K562 (cell line): ENCODE measurements at regions not wholly inside any gene's neighbourhood (a gene's known extent, or its start where the extent isn't known, plus 50 kb on each side); places are given as distances from the start of the nearest gene placed in this dataset.

Experiments
- ARNT ChIP-seq, 2 experiments: fragments of 450-650 bp; IDR thresholded peaks; 2 replicates each; pipeline ENCODE4 v1.6.1; 2016; ENCODE audit warnings: mild to moderate bottlenecking in 1 of 2
- BACH1 ChIP-seq: fragments of 200-800 bp; sonication (Bioruptor generic); IDR thresholded peaks from 2 replicates; pipeline ENCODE4 v1.6.1; 2016; ENCODE audit warnings: missing genetic modification characterization, missing compliant biosample characterization
- BRD9 ChIP-seq: fragments of 450-650 bp; IDR thresholded peaks from 2 replicates; pipeline ENCODE4 v1.6.1; 2018; ENCODE audit warnings: low read depth; ENCODE audit not compliant: partially characterized antibody
- CREB1 ChIP-seq, 2 experiments: sonication (generic) in 1 of 2; formaldehyde crosslinking in 1 of 2; IDR thresholded peaks; 2 replicates each; pipeline versions ENCODE4 v1.6.1 to v1.8.0; 2012 to 2022; ENCODE audit warnings: inconsistent platforms in 1 of 2, mild to moderate bottlenecking in 1 of 2, missing genetic modification reagents in 1 of 2, moderate library complexity in 1 of 2
- DNMT1 ChIP-seq: fragments of 450-650 bp; IDR thresholded peaks from 2 replicates; pipeline ENCODE4 v1.6.1; 2016; ENCODE audit warnings: antibody characterized with exemption, mild to moderate bottlenecking
- ELF1 ChIP-seq: fragments of 200-800 bp; sonication (Bioruptor generic); IDR thresholded peaks from 2 replicates; pipeline ENCODE4 v1.6.1; 2016; ENCODE audit warnings: missing genetic modification characterization, missing compliant biosample characterization
- GTF2A2 ChIP-seq: IDR thresholded peaks from 2 replicates; pipeline ENCODE4 v1.6.1; 2016; ENCODE audit warnings: mild to moderate bottlenecking, missing genetic modification characterization, missing compliant biosample characterization
- GTF2F1 ChIP-seq: IDR thresholded peaks from 2 replicates; pipeline ENCODE4 v1.6.1; 2011; ENCODE audit warnings: low read depth, low read length, improper control_type of control experiment
- KDM1A ChIP-seq, 2 experiments: fragments of 450-650 bp; IDR thresholded peaks; 2 replicates each; pipeline ENCODE4 v1.6.1; 2016; ENCODE audit warnings: mild to moderate bottlenecking in 2 of 2
- KHSRP ChIP-seq: fragments of 450-650 bp; IDR thresholded peaks from 2 replicates; pipeline ENCODE4 v1.6.1; 2017
- NCOA4 ChIP-seq: fragments of 450-650 bp; IDR thresholded peaks from 2 replicates; pipeline ENCODE4 v1.6.1; 2018; ENCODE audit warnings: mild to moderate bottlenecking; ENCODE audit not compliant: partially characterized antibody
- NR3C1 ChIP-seq: sonication (generic); formaldehyde crosslinking; IDR thresholded peaks from 2 replicates; pipeline ENCODE4 v1.8.1; 2022; ENCODE audit warnings: missing genetic modification reagents
- POLR2G ChIP-seq: fragments of 200-400 bp; formaldehyde crosslinking; IDR thresholded peaks from 2 replicates; pipeline ENCODE4 v1.6.1; 2017; ENCODE audit warnings: low read depth, mild to moderate bottlenecking, antibody characterized with exemption, low read length, moderate library complexity
- POU5F1 ChIP-seq: fragments of 150-350 bp; IDR thresholded peaks from 2 replicates; pipeline ENCODE4 v1.6.1; 2014; ENCODE audit warnings: borderline replicate concordance, low read length, low read depth, mild to moderate bottlenecking; ENCODE audit not compliant: partially characterized antibody
- SNRNP70 ChIP-seq: fragments of 200-400 bp; formaldehyde crosslinking; optimal IDR thresholded peaks from 2 replicates; pipeline ENCODE3; 2017; ENCODE audit warnings: low read depth, low read length
- SREBF1 ChIP-seq: fragments of 150-350 bp; IDR thresholded peaks from 2 replicates; pipeline ENCODE4 v1.6.1; 2014; ENCODE audit warnings: antibody characterized with exemption, low read depth, low read length, borderline replicate concordance
- ZFP30 ChIP-seq: fragments of 250-450 bp; sonication (Bioruptor Pico); IDR thresholded peaks from 2 replicates; pipeline ENCODE4 v1.8.0; 2022; ENCODE audit warnings: moderate library complexity, mild to moderate bottlenecking, inconsistent platforms, borderline replicate concordance
- ZNF133 ChIP-seq: fragments of 250-450 bp; sonication (Bioruptor Pico); IDR thresholded peaks from 2 replicates; pipeline ENCODE4 v1.4.0; 2020; ENCODE audit warnings: mild to moderate bottlenecking
- ZNF140 ChIP-seq: fragments of 250-450 bp; sonication (Bioruptor Pico); IDR thresholded peaks from 2 replicates; pipeline ENCODE4 v1.8.0; 2021; ENCODE audit warnings: moderate library complexity, mild to moderate bottlenecking, inconsistent platforms
- TF ChIP-seq, protein P1 (sequence below): fragments of 450-650 bp; IDR thresholded peaks from 2 replicates; pipeline ENCODE4 v1.6.1; 2016; ENCODE audit warnings: low read depth, mild to moderate bottlenecking, moderate library complexity
- TF ChIP-seq, protein P2 (sequence below): fragments of 450-650 bp; IDR thresholded peaks from 2 replicates; pipeline ENCODE4 v1.6.1; 2016; ENCODE audit warnings: mild to moderate bottlenecking
- TF ChIP-seq, protein P3 (sequence below): fragments of 450-650 bp; conservative IDR thresholded peaks from 2 replicates; pipeline ENCODE4 v1.6.1; 2016; ENCODE audit warnings: missing genetic modification characterization, low read depth, mild to moderate bottlenecking, control low read depth, missing compliant biosample characterization
- TF ChIP-seq, protein P4 (sequence below), 2 experiments: fragments of 450-650 bp; conservative IDR thresholded peaks; 2 replicates each; pipeline ENCODE4 v1.6.1; 2017; ENCODE audit warnings: mild to moderate bottlenecking in 2 of 2, moderate library complexity in 2 of 2

DNA sequence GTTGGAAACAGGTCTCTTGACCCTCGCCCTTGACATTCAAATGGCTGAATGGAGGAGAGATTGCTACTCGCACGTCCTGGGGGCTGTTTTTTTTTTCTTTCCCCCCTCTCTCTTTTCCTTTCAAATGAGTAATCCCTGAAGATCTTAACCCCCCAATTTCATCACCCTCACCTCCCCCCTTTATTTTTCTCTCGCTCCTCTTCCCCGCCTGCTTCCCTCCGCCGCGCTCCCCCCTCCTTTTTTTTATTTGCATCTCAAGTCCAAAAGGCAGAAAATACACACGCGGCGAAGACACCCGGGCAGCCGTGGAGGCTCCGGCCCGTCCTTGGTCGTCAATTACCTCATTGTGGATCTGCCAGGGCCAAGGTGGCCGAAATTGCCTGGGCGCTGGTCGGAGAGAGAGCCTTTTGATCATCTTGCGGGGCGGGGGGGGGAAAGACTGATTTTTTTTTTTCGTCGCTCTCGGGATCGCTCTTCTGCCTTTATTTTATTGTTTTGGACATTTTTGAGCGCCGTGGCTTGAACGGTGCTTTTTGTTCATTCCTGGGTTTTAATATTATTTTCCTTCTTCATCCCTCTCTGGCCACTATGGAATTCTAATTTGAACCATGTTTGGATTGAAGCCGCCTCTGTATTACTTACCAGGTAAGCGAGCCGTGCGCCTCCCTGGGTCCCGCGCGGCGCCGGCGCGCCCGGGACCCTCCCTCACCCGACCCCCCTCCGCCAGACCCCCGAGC, 57.2 kb upstream of the GSE1 start (continued):
- TF ChIP-seq POLR2G (no peak), POU5F1 (no peak), GTF2F1 (no peak), NCOA4 (no peak), BRD9 (peak; percentile 90), KDM1A (IDR thresholded peaks at IDR 0.05) (no peak), CREB1 (IDR thresholded peaks at IDR 0.05) (no peak), CREB1 (CRISPR knock-in tag; IDR thresholded peaks at IDR 0.05) (no peak), SREBF1 (no peak), DNMT1 (0 out of 2 replicates have a peak, but pooled peaks have one; percentile 40), ARNT (IDR thresholded peaks at IDR 0.05) (peak in 1 of 2 experiments; percentile 47; a peak in 1 of 4 replicates), SNRNP70 (no peak), ZFP30 (no peak), ZNF140 (CRISPR knock-in tag) (no peak), ELF1 (tag) (no peak), ZNF133 (CRISPR knock-in tag) (no peak), KHSRP (no peak), NR3C1 (CRISPR knock-in tag) (0 out of 2 replicates have a peak, but pooled peaks have one; percentile 28), BACH1 (tag) (no peak), GTF2A2 (tag) (no peak)
- TF ChIP-seq, protein P1, sequence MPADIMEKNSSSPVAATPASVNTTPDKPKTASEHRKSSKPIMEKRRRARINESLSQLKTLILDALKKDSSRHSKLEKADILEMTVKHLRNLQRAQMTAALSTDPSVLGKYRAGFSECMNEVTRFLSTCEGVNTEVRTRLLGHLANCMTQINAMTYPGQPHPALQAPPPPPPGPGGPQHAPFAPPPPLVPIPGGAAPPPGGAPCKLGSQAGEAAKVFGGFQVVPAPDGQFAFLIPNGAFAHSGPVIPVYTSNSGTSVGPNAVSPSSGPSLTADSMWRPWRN = no peak; the same call in 1 of the 2 replicates
- TF ChIP-seq, protein P2, sequence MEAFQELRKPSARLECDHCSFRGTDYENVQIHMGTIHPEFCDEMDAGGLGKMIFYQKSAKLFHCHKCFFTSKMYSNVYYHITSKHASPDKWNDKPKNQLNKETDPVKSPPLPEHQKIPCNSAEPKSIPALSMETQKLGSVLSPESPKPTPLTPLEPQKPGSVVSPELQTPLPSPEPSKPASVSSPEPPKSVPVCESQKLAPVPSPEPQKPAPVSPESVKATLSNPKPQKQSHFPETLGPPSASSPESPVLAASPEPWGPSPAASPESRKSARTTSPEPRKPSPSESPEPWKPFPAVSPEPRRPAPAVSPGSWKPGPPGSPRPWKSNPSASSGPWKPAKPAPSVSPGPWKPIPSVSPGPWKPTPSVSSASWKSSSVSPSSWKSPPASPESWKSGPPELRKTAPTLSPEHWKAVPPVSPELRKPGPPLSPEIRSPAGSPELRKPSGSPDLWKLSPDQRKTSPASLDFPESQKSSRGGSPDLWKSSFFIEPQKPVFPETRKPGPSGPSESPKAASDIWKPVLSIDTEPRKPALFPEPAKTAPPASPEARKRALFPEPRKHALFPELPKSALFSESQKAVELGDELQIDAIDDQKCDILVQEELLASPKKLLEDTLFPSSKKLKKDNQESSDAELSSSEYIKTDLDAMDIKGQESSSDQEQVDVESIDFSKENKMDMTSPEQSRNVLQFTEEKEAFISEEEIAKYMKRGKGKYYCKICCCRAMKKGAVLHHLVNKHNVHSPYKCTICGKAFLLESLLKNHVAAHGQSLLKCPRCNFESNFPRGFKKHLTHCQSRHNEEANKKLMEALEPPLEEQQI = no peak
- TF ChIP-seq, protein P3, sequence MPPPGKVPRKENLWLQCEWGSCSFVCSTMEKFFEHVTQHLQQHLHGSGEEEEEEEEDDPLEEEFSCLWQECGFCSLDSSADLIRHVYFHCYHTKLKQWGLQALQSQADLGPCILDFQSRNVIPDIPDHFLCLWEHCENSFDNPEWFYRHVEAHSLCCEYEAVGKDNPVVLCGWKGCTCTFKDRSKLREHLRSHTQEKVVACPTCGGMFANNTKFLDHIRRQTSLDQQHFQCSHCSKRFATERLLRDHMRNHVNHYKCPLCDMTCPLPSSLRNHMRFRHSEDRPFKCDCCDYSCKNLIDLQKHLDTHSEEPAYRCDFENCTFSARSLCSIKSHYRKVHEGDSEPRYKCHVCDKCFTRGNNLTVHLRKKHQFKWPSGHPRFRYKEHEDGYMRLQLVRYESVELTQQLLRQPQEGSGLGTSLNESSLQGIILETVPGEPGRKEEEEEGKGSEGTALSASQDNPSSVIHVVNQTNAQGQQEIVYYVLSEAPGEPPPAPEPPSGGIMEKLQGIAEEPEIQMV (tag) = no peak
- TF ChIP-seq, protein P4, sequence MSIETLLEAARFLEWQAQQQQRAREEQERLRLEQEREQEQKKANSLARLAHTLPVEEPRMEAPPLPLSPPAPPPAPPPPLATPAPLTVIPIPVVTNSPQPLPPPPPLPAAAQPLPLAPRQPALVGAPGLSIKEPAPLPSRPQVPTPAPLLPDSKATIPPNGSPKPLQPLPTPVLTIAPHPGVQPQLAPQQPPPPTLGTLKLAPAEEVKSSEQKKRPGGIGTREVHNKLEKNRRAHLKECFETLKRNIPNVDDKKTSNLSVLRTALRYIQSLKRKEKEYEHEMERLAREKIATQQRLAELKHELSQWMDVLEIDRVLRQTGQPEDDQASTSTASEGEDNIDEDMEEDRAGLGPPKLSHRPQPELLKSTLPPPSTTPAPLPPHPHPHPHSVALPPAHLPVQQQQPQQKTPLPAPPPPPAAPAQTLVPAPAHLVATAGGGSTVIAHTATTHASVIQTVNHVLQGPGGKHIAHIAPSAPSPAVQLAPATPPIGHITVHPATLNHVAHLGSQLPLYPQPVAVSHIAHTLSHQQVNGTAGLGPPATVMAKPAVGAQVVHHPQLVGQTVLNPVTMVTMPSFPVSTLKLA (conservative IDR thresholded peaks at IDR 0.05) = no peak
